HCT116 (cell line): ENCODE measurements at regions not wholly inside any gene's neighbourhood (a gene's known extent, or its start where the extent isn't known, plus 50 kb on each side); places are given as distances from the start of the nearest gene placed in this dataset.
A peak's percentile ranks its signal among the peaks of the same experiment; 100 is the strongest.

ENCODE experiments used
- ATAC-seq: fragments of 200-7000 bp; cut with Tn5 transposase; 2 replicates; pipeline ENCODE4 v1.9.1; 2020; ENCODE audit warnings: mild to moderate bottlenecking, moderate library complexity
- BruUV-seq: library from RNA; stranded (reverse); fragments of 400-500 nt; replicated peaks from 2 replicates; lab custom pipeline; 2021; lab: Mats Ljungman, UMichigan
- CTCF ChIA-PET: fragments of 300-600 bp; sonication (Branson Sonifier 250); formaldehyde crosslinking; loops from one replicate; lab custom pipeline; 2021; ENCODE audit warnings: antibody characterized with exemption; lab: Charles Lee
- POLR2A ChIA-PET: fragments of 300-600, 350-600 bp; sonication (Branson Sonifier 250); formaldehyde crosslinking; loops from one replicate; lab custom pipeline; 2021; ENCODE audit warnings: antibody characterized with exemption; lab: Charles Lee
- RAD21 ChIA-PET, 2 experiments: fragments of 300-600 bp; sonication (Branson Sonifier 250); formaldehyde crosslinking; loops; one replicate each; lab custom pipeline; 2023; ENCODE audit warnings: low total read pairs in 2 of 2; ENCODE audit not compliant: uncharacterized antibody in 2 of 2, unreplicated experiment in 2 of 2, low non-redundant PET in 1 of 2; lab: Charles Lee
- DNase-seq: peaks from one replicate; pipeline ENCODE4 v3.0.0-alpha.2; 2010; ENCODE audit warnings: low read depth, low spot score
- H2AFZ ChIP-seq: fragments of 200-600 bp; shearing (Covaris generic), sonication (generic); 2 replicates; pipeline ENCODE4 v1.6.1; 2017; ENCODE audit warnings: low read depth, mixed run types, mixed read lengths, antibody characterized with exemption, low read length; ENCODE audit not compliant: poor library complexity, severe bottlenecking
- H3K27ac ChIP-seq: 2 replicates; pipeline ENCODE4 v1.5.1; 2012; ENCODE audit warnings: low read depth, low read length
- H3K27me3 ChIP-seq: fragments of 200-600 bp; sonication (generic); 2 replicates; pipeline ENCODE4 v1.6.1; 2016; ENCODE audit warnings: mixed run types, low read length, mixed read lengths; ENCODE audit not compliant: insufficient read depth
- H3K36me3 ChIP-seq, 2 experiments: fragments of 200-500 bp in 1 of 2; fragments of 200-600 bp in 1 of 2; sonication (Bioruptor generic) in 1 of 2; sonication (generic) in 1 of 2; 2 replicates each; pipeline versions ENCODE4 v1.5.1 to v1.6.1; 2014 to 2016; ENCODE audit warnings: low read length in 2 of 2, inconsistent platforms in 1 of 2, mixed read lengths in 1 of 2, mixed run types in 1 of 2; ENCODE audit not compliant: insufficient read depth in 2 of 2, control insufficient read depth in 1 of 2
- H3K4me1 ChIP-seq, 2 experiments: fragments of 200-600 bp in 1 of 2; sonication (generic) in 1 of 2; 2 replicates each; pipeline versions ENCODE4 v1.5.1 to v1.6.1; 2012 to 2017; ENCODE audit warnings: low read length in 2 of 2, inconsistent platforms in 1 of 2, mild to moderate bottlenecking in 1 of 2, mixed read lengths in 1 of 2, mixed run types in 1 of 2, moderate library complexity in 1 of 2; ENCODE audit not compliant: insufficient read depth in 2 of 2, control insufficient read depth in 1 of 2
- H3K4me2 ChIP-seq: fragments of 200-600 bp; sonication (generic); 2 replicates; pipeline ENCODE4 v1.6.1; 2017; ENCODE audit warnings: mixed run types, low read length, mixed read lengths
- H3K4me3 ChIP-seq, 2 experiments: fragments of 200-600 bp in 1 of 2; sonication (generic) in 1 of 2; replicated peaks in 1 of 2; 2 replicates each; pipeline ENCODE4 v1.5.1; 2011 to 2016; ENCODE audit warnings: low read length in 2 of 2, control low read depth in 1 of 2, low read depth in 1 of 2, mild to moderate bottlenecking in 1 of 2, mixed read lengths in 1 of 2, mixed run types in 1 of 2
- H3K79me2 ChIP-seq: fragments of 200-600 bp; sonication (generic); 2 replicates; pipeline ENCODE4 v1.6.1; 2017; ENCODE audit warnings: mild to moderate bottlenecking, mixed run types, low read length, moderate library complexity, mixed read lengths; ENCODE audit not compliant: insufficient read depth
- H3K9ac ChIP-seq: fragments of 200-600 bp; sonication (generic); 2 replicates; pipeline ENCODE4 v1.6.1; 2016; ENCODE audit warnings: low read length, mixed read lengths
- H3K9me2 ChIP-seq: fragments of 200-600 bp; sonication (generic), shearing (Covaris generic); 2 replicates; pipeline ENCODE4 v1.6.1; 2017; ENCODE audit warnings: mixed run types, mild to moderate bottlenecking, moderate library complexity; ENCODE audit not compliant: insufficient read depth
- H3K9me3 ChIP-seq, 2 experiments: fragments of 200-500 bp in 1 of 2; fragments of 200-600 bp in 1 of 2; sonication (Bioruptor generic) in 1 of 2; sonication (generic) in 1 of 2; 2 replicates each; pipeline ENCODE4 v1.6.1; 2014 to 2017; ENCODE audit warnings: low read length in 2 of 2, mixed read lengths in 2 of 2, inconsistent platforms in 1 of 2, low read depth in 1 of 2, mild to moderate bottlenecking in 1 of 2, mixed run types in 1 of 2, moderate library complexity in 1 of 2; ENCODE audit not compliant: control insufficient read depth in 1 of 2, insufficient read depth in 1 of 2
- H4K20me1 ChIP-seq: fragments of 200-600 bp; sonication (generic), shearing (Covaris generic); 2 replicates; pipeline ENCODE4 v1.6.1; 2017; ENCODE audit warnings: mixed run types, mild to moderate bottlenecking, moderate library complexity; ENCODE audit not compliant: insufficient read depth
- ATF3 ChIP-seq: IDR thresholded peaks from 2 replicates; pipeline ENCODE4 v1.6.1; 2012
- CBX3 ChIP-seq: IDR thresholded peaks from 2 replicates; pipeline ENCODE4 v1.6.1; 2012; ENCODE audit warnings: low read depth
- CEBPB ChIP-seq: IDR thresholded peaks from 2 replicates; pipeline ENCODE4 v1.6.1; 2012; ENCODE audit warnings: low read depth
- CTCF ChIP-seq, 3 experiments: fragments of 200-600 bp in 1 of 3; sonication (generic) in 1 of 3; IDR thresholded peaks in 2 of 3; conservative IDR thresholded peaks in 1 of 3; 2 replicates each; pipeline ENCODE4 v1.5.1; 2012 to 2017; ENCODE audit warnings: low read depth in 2 of 3, low read length in 2 of 3, antibody characterized with exemption in 1 of 3, borderline replicate concordance in 1 of 3, control low read depth in 1 of 3, mild to moderate bottlenecking in 1 of 3, mixed read lengths in 1 of 3, mixed run types in 1 of 3, moderate library complexity in 1 of 3; ENCODE audit not compliant: insufficient read depth in 1 of 3
- ELF1 ChIP-seq: IDR thresholded peaks from 2 replicates; pipeline ENCODE4 v1.6.1; 2012; ENCODE audit warnings: low read depth, borderline replicate concordance
- EZH2 ChIP-seq: fragments of 200-600 bp; sonication (generic); IDR thresholded peaks from 2 replicates; pipeline ENCODE4 v1.6.1; 2017; ENCODE audit warnings: antibody characterized with exemption, mixed run types
- FOSL1 ChIP-seq: IDR thresholded peaks from 2 replicates; pipeline ENCODE4 v1.6.1; 2012; ENCODE audit warnings: low read depth
- POLR2A ChIP-seq: IDR thresholded peaks from 2 replicates; pipeline ENCODE4 v1.7.0; 2011; ENCODE audit warnings: borderline replicate concordance; ENCODE audit not compliant: insufficient read depth, insufficient read length; ENCODE audit errors: extremely low read depth
- POLR2AphosphoS5 ChIP-seq: IDR thresholded peaks from 2 replicates; pipeline ENCODE4 v1.6.1; 2011; ENCODE audit warnings: mild to moderate bottlenecking, low read depth, low read length, moderate library complexity
- RAD21 ChIP-seq: IDR thresholded peaks from 2 replicates; pipeline ENCODE4 v1.6.1; 2012; ENCODE audit warnings: low read depth, mild to moderate bottlenecking
- SRF ChIP-seq: IDR thresholded peaks from 2 replicates; pipeline ENCODE4 v1.6.1; 2012; ENCODE audit warnings: low read depth
- TCF7L2 ChIP-seq: IDR thresholded peaks from 2 replicates; pipeline ENCODE4 v1.7.0; 2011; ENCODE audit warnings: borderline replicate concordance, inconsistent platforms; ENCODE audit not compliant: insufficient read depth, insufficient read length; ENCODE audit errors: extremely low read depth
- ZFX ChIP-seq: fragments of 450-650 bp; IDR thresholded peaks from 2 replicates; pipeline ENCODE4 v1.6.1; 2017
- intact Hi-C: fragments of 100-400 bp; cut with micrococcal nuclease; formaldehyde crosslinking; loops from 2 replicates; pipeline ENCODE4 v1.10.0; 2022

- CTCF ChIA-PET, result no interaction called here
- H3K27me3 ChIP-seq, result no peaks in the 10 kb centered on the region
- no peak overlapping the region for H3K9ac ChIP-seq
- TF ChIP-seq CBX3 (no peak), EZH2 (no peak), RAD21 (no peak), CEBPB (no peak)
- no peak overlapping the region for H3K4me2 ChIP-seq
- DNase-seq (no peak), ATAC-seq (no peak)
- H3K79me2 ChIP-seq, result no peaks in the 10 kb centered on the region
- RAD21 ChIA-PET, result no interaction called here
- intact Hi-C loops, result no loop called here
- no peak overlapping the region for H3K27ac ChIP-seq
- no peaks in the 10 kb centered on the region for H3K4me1 ChIP-seq
- peak overlapping the region; percentile 19 for H2AFZ ChIP-seq
- POLR2A ChIA-PET, result no interaction called here
- no peaks in the 10 kb centered on the region for H4K20me1 ChIP-seq
- H3K9me2 ChIP-seq, result no peaks in the 10 kb centered on the region
- no peaks in the 10 kb centered on the region for H3K36me3 ChIP-seq
- H3K4me3 ChIP-seq, result no peak overlapping the region
- no TSS peak for BruUV-seq
- H3K9me3 ChIP-seq, result no peaks in the 10 kb centered on the region
Observed at GRCh38 chr12:91884230-91884629, 261.4 kb downstream of the BTG1 start.

GRCh38 chr12:91883811-91884210, 261.8 kb downstream of the BTG1 start:
- intact Hi-C loops, result no loop called here
- Histone ChIP-seq H3K36me3 (no peaks in the 10 kb centered on the region), H4K20me1 (no peaks in the 10 kb centered on the region), H3K4me3 (no peak overlapping the region), H3K4me2 (no peak overlapping the region), H3K9me2 (no peaks in the 10 kb centered on the region), H3K4me1 (no peaks in the 10 kb centered on the region), H3K79me2 (no peaks in the 10 kb centered on the region), H3K9ac (no peak overlapping the region), H3K9me3 (no peaks in the 10 kb centered on the region), H3K27ac (no peak overlapping the region), H3K27me3 (no peaks in the 10 kb centered on the region), H2AFZ (no peak overlapping the region)
- ChIA-PET POLR2A (no interaction called here), RAD21 (no interaction called here), CTCF (no interaction called here)
- no peak for TF ChIP-seq EZH2
- TF ChIP-seq TCF7L2, result no peak
- TF ChIP-seq ZFX, result no peak
- no peak for TF ChIP-seq POLR2A
- no peak for TF ChIP-seq CEBPB
- no peak for TF ChIP-seq SRF
- no peak for TF ChIP-seq ELF1
- no peak for TF ChIP-seq ATF3
- no peak for TF ChIP-seq CTCF (IDR thresholded peaks at IDR 0.05 in 2 of 3, conservative IDR thresholded peaks at IDR 0.05 in 1 of 3; ENCODE audit: borderline replicate concordance in 1 of 3, insufficient read depth in 1 of 3, low read depth in 2 of 3, low read length in 2 of 3)
- no peak for TF ChIP-seq FOSL1
- TF ChIP-seq POLR2AphosphoS5, result no peak
- ATAC-seq, result no peak
- BruUV-seq, result no TSS peak
- DNase-seq, result no peak
